Kidney (tissue), 13 donors: ENCODE measurements at regions not wholly inside any gene's neighbourhood (a gene's known extent, or its start where the extent isn't known, plus 50 kb on each side); places are given as distances from the start of the nearest gene placed in this dataset.

Experiments
- DNase-seq, 5 donors: peaks; one replicate each; pipeline ENCODE4 v3.0.0-alpha.2; 2013 to 2020
- FAIRE-seq: peaks from 2 replicates; lab custom pipeline; 2012; peaks lifted over from hg19 to GRCh38; lab: Jason Lieb, UNC
- H3K27ac ChIP-seq, 2 donors: one replicate each; pipeline ENCODE4 v1.7.0; 2013; ENCODE audit warnings: low read depth in 2 of 2, low read length in 2 of 2, inconsistent platforms in 1 of 2
- H3K27me3 ChIP-seq: one replicate; pipeline ENCODE4 v1.7.1; 2013; ENCODE audit warnings: low read length, inconsistent platforms; ENCODE audit not compliant: control insufficient read depth, insufficient read depth
- H3K36me3 ChIP-seq, 3 donors: one replicate each; pipeline versions ENCODE4 v1.7.0 to v1.7.1; 2013; ENCODE audit warnings: low read length in 3 of 3, control low read depth in 1 of 3, inconsistent platforms in 1 of 3; ENCODE audit not compliant: insufficient read depth in 3 of 3, control insufficient read depth in 2 of 3
- H3K4me1 ChIP-seq, 3 donors: one replicate each; pipeline versions ENCODE4 v1.7.0 to v1.7.1; 2013; ENCODE audit warnings: low read length in 3 of 3, inconsistent platforms in 1 of 3, low read depth in 1 of 3; ENCODE audit not compliant: control insufficient read depth in 2 of 3, insufficient read depth in 2 of 3
- H3K4me3 ChIP-seq, 3 donors: one replicate each; pipeline versions ENCODE4 v1.7.0 to v1.8.1; 2013; ENCODE audit warnings: low read length in 3 of 3, control low read depth in 1 of 3, inconsistent platforms in 1 of 3
- H3K9ac ChIP-seq, 3 donors: one replicate each; pipeline versions ENCODE4 v1.7.0 to v1.7.1; 2013; ENCODE audit warnings: low read length in 3 of 3, control low read depth in 1 of 3, inconsistent platforms in 1 of 3
- H3K9me3 ChIP-seq, 3 donors: one replicate each; pipeline versions ENCODE4 v1.7.0 to v1.7.1; 2013; ENCODE audit warnings: low read length in 3 of 3, control low read depth in 1 of 3, inconsistent platforms in 1 of 3; ENCODE audit not compliant: control insufficient read depth in 2 of 3, insufficient read depth in 1 of 3
- intact Hi-C: fragments of 100-400 bp; cut with DNase I; formaldehyde crosslinking; loops from one replicate; pipeline ENCODE4 v1.11.1; 2022
- TF ChIP-seq, protein P1 (sequence below): IDR thresholded peaks from 3 replicates; pipeline ENCODE4 v1.5.1; 2012; ENCODE audit warnings: mild to moderate bottlenecking, moderate library complexity, borderline replicate concordance; ENCODE audit not compliant: insufficient read depth; ENCODE audit errors: extremely low read depth
- donor health status: control.
- donor health status: control.
- donor health status: control.
- donor health status: control.
- donor health status: control.
- donor health status: DM: yes; HTN: yes; CAD: no.
- donor health status: Normal renal cell carcinoma (clear cell type).

DNA sequence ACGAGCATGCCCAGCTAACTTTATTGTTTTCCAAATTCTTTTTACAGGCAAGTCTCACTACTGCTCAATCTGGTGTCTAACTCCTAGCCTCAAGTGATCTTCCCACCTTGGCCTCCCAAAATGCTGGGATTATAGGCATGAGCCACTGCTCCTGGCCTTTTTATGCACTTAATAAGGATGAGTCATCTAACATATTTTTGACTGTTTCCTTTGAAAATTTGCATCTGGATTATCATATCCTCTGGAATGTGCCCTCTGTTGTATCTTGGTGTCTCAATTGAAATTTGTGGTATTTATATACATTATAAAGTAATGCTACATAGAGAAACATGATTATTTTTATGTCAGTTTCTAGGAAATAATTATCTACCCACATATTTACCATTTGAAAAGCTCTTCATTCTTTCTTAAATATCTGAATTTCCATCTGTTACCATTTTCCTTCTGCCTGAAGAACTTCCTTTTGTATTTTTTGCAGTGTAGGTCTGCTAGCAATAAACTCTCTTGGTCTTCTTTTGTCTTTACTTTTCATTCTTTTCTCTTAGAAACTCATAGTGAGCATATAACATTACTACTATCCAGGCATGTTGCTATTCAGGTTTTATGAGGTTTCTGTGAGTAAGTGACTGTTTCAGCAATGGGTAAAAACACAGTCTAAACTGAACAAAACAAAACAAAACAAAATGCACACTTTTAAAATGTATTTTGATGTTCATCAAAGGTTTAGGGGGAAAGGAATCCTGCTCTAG lies 52.8 kb upstream of the CNOT2 start:
- Histone ChIP-seq H3K4me3 (no peak overlapping the region), H3K27ac (no peak overlapping the region), H3K9ac (no peak overlapping the region), H3K27me3 (no peaks in the 10 kb centered on the region), H3K36me3 (no peaks in the 10 kb centered on the region), H3K4me1 (no peaks in the 10 kb centered on the region), H3K9me3 (no peaks in the 10 kb centered on the region)
- intact Hi-C loops = no loop called here
- TF ChIP-seq, protein P1, sequence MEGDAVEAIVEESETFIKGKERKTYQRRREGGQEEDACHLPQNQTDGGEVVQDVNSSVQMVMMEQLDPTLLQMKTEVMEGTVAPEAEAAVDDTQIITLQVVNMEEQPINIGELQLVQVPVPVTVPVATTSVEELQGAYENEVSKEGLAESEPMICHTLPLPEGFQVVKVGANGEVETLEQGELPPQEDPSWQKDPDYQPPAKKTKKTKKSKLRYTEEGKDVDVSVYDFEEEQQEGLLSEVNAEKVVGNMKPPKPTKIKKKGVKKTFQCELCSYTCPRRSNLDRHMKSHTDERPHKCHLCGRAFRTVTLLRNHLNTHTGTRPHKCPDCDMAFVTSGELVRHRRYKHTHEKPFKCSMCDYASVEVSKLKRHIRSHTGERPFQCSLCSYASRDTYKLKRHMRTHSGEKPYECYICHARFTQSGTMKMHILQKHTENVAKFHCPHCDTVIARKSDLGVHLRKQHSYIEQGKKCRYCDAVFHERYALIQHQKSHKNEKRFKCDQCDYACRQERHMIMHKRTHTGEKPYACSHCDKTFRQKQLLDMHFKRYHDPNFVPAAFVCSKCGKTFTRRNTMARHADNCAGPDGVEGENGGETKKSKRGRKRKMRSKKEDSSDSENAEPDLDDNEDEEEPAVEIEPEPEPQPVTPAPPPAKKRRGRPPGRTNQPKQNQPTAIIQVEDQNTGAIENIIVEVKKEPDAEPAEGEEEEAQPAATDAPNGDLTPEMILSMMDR = no peak
- DNase-seq = no peak
- no peak for FAIRE-seq
